Fibroblast of villous mesenchyme (primary cell): ENCODE measurements at regions not wholly inside any gene's neighbourhood (a gene's known extent, or its start where the extent isn't known, plus 50 kb on each side); places are given as distances from the start of the nearest gene placed in this dataset.

ENCODE experiments used
- DNase-seq: peaks from one replicate; pipeline ENCODE4 v3.0.0-alpha.2; 2010; ENCODE audit warnings: low read depth
- H3K4me3 ChIP-seq: 2 replicates; pipeline ENCODE4 v1.5.1; 2011; ENCODE audit warnings: low read depth, mild to moderate bottlenecking, low read length
- TF ChIP-seq, protein P1 (sequence below): IDR thresholded peaks from 2 replicates; pipeline ENCODE4 v1.5.1; 2012; ENCODE audit warnings: low read depth, mild to moderate bottlenecking, low read length; ENCODE audit not compliant: insufficient read depth

DNA sequence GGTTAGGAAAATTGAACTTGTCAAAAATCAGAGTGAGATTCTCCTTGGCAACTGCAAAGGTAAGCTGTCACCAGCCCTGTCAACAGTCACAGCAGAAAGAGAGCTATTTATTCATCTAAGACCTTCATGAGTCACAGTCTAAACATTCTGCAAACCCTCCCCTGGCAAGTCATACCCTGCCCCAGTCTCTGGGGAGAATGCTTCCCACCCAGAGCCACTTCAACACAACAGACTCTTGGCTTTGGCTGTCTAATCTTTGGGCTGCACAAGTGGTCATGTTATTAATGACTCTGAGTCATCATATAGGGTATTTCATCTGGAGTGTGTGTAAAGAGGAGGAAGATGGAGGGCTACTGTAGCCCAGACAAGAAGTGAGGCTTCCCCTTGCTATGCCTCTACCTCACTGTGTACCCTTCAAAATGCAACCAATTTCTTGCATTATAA, 153.4 kb downstream of the CCDC34 start:
- TF ChIP-seq, protein P1, sequence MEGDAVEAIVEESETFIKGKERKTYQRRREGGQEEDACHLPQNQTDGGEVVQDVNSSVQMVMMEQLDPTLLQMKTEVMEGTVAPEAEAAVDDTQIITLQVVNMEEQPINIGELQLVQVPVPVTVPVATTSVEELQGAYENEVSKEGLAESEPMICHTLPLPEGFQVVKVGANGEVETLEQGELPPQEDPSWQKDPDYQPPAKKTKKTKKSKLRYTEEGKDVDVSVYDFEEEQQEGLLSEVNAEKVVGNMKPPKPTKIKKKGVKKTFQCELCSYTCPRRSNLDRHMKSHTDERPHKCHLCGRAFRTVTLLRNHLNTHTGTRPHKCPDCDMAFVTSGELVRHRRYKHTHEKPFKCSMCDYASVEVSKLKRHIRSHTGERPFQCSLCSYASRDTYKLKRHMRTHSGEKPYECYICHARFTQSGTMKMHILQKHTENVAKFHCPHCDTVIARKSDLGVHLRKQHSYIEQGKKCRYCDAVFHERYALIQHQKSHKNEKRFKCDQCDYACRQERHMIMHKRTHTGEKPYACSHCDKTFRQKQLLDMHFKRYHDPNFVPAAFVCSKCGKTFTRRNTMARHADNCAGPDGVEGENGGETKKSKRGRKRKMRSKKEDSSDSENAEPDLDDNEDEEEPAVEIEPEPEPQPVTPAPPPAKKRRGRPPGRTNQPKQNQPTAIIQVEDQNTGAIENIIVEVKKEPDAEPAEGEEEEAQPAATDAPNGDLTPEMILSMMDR: no peak
- DNase-seq: peak; percentile 79
- no peak overlapping the region for H3K4me3 ChIP-seq

DNA sequence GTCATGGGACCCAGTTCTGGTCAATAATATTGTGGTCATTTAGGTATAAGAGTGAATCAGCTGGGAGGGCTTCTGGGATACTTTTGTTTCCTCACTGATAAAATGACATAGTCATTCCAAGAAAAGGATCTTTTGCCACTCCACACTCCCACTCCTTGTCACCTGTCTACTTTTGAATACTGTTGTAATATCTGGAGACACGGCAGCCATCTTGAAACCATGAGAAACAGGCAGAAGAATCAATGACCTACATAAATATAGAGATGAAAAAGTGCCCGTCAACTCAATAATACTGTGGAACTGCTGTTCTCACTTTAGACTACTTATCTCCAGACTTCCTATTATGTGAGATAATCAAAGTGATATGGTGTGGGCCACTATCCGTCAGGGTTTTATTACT, 154.2 kb downstream of the CCDC34 start:
- H3K4me3 ChIP-seq: no peak overlapping the region
- DNase-seq: no peak
- TF ChIP-seq, protein P1: no peak

DNA sequence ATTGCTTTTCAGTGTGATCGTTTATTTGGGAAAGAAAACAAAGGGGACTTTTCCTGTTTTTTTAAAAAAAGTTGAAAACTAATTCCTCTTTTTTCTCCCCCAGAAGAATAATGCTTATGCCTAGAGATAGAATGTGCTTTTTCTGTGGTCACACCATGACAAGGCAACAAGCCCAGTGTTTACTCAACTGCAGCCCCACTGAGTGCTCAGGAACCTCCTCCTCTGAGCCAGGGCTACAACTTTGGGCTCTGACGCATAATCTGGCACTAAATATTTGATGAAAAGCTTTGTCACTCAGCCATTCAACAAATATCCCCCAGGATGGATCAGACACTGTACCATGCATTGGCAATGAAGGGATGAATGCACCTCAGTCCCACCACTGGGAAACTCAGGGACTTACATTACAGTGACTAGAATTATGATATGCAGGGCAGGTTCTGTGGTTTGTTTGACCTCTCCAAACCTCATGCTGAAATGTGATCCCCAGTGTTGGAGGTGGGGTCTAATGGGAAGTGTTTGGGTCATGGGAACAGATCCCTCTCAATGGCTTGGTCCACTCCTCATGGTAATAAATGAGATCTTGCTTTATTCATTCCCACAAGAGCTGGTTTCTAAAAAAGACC, 155.9 kb downstream of the CCDC34 start:
- DNase-seq: no peak
- TF ChIP-seq, protein P1: no peak
- H3K4me3 ChIP-seq: no peak overlapping the region

DNA sequence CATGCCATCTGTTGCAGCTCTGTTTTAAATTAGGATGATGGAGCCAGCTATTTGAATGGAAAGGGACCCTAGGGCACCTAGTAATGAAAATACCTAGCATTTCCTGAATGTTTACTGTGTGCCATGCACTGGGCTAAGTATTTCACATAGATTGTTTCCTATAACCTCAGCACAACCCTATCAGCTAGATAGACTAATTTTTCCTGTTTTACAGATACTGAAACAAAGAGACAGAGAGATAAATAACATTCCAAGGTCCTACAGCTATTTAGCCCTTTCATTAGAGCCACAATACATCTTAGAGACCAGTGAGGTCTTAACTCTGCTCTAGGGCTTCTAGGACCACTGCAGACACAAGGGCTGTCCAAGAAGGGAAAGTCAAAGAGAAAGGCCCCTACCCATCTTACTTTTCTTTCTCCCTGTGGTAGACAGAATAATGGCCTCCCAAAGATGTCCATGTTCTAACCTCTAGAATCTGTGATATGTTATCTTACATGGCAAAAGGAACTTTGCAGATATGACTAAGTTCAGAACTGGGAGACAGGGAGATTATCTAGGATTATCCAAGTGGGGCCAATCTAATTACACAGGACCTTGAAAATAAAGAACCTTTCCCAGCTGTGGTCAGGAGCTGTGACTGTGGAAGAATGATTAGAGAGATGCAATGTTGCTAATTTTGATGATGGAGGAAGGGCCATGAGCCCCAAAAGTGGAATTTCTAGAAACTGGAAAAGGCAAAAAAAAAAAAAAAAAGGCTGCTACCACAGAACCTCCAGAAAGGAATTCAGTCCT, 157.0 kb downstream of the CCDC34 start:
- H3K4me3 ChIP-seq: no peak overlapping the region
- TF ChIP-seq, protein P1: no peak
- DNase-seq: peak; percentile 43

DNA sequence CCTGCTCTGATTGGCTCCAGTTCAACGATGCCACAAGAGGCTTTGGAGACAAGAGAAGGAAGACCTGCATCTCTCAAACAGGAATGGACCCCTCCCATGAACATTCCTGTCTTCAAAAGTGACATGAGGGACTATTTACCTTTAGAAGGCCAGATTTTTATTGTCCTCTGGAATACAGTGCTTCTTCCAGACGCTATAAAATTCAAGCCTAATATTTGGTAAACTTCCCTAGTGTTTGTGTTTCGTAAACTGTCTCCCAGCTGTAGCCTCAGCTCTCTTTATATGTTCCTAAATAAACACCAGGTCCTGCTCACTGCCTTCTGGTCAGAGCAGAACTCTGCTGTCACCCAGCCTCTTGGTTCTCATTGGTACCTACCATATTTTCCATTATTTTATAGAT, 157.8 kb downstream of the CCDC34 start:
- TF ChIP-seq, protein P1: no peak
- H3K4me3 ChIP-seq: no peak overlapping the region
- peak; percentile 74 for DNase-seq

DNA sequence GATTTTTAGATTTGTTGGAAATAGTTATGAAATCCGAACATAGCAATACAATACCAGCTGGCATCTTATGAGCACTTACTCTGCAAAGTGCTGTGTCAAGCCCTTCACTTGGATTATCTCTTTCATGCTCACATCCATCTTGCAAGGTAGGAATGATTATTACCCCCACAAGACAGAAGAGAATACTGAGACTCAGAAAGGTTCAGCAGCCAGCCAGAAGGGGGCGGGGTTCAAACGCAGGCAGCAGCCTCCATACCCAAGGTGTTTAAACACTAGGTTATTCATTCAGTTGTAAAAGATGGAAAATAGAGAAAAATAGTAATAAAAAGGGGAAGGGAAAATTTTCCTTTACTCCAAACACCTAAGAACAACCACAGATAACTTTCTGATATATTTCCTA, 158.5 kb downstream of the CCDC34 start:
- H3K4me3 ChIP-seq: no peak overlapping the region
- TF ChIP-seq, protein P1: peak; percentile 33
- no peak for DNase-seq
